GM19351 (cell line): ENCODE measurements at regions not wholly inside any gene's neighbourhood (a gene's known extent, or its start where the extent isn't known, plus 50 kb on each side); places are given as distances from the start of the nearest gene placed in this dataset.
"Not testable (repeated sequence)": the region's sequence is repeated elsewhere in the genome, so short reads cannot be mapped to it uniquely, and the experiment has no call there.

Experiments
- ATAC-seq: cut with Tn5 transposase; IDR thresholded peaks from one replicate; pipeline ENCODE4 v1.9.1; 2021; ENCODE audit warnings: mild to moderate bottlenecking, moderate library complexity; ENCODE audit not compliant: unreplicated experiment

- ATAC-seq: no peak
Observed at GRCh38 chr1:60619581-60619980, 462.8 kb upstream of the NFIA start.

- no peak for ATAC-seq
Observed at GRCh38 chr1:60615666-60616065, 466.7 kb upstream of the NFIA start.

- ATAC-seq: no peak
Observed at GRCh38 chr1:60612790-60613189, 469.6 kb upstream of the NFIA start.

DNA sequence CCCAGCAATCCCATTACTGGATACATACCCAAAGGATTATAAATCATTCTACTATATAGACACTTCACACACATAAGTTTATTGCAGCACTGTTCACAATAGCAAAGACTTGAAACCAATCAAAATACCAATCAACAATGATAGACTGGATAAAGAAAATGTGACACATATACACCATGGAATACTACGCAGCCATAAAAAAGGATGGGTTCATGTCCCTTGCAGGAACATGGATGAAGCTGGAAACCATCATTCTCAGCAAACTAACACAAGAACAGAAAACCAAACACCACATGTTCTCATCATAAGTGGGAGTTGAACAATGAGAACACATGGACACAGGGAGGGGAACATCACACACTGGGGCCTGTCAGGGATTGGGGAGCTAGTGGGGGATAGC, 475.4 kb upstream of the NFIA start:
- ATAC-seq: not testable (repeated sequence)

- no peak for ATAC-seq
Observed at GRCh38 chr1:60600532-60600931, 481.8 kb upstream of the NFIA start.

GRCh38 chr1:60599574-60599973, 482.8 kb upstream of the NFIA start:
- ATAC-seq: no peak

DNA sequence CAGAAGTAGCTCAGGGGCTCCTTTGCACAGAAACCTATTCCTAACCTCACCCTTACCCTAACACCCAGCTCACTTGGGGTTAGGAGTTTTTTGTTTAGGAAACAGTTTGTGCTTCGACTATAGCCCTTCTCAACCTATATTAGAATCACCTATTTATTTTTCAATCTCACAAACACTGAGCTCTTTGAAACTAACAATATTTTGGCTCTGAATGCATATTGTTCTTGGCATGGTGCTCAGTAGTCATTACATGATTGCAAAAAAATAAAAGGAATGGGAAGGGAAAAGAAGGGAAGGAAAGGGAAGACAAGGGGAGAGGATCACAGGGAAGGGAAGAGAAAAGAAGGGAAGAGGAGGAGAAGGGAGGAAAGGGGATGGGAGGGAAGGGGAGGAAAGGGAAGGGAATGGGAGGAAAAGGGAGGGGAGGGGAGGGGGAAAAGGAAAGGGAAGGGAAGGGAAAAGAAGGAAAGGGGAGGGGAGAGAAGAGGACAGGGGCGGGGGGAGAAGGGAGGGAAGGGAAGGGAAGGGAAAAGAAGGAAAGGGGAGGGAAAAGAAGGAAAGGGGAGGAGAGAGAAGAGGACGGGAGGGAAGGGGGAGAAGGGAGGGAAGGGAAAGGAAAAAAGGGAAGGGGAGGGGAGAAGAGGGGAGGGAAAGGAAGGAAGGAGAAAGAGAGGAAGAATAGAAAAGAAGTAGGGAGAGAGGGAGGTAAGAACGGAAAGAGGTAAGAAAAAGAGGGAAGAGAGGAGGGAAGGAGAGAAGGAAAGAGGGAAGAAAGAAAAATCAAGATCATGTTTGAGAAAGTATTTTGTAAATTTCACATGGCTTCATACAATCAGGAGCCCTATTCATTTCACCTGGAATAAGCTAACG, 484.1 kb upstream of the NFIA start:
- no peak for ATAC-seq

DNA sequence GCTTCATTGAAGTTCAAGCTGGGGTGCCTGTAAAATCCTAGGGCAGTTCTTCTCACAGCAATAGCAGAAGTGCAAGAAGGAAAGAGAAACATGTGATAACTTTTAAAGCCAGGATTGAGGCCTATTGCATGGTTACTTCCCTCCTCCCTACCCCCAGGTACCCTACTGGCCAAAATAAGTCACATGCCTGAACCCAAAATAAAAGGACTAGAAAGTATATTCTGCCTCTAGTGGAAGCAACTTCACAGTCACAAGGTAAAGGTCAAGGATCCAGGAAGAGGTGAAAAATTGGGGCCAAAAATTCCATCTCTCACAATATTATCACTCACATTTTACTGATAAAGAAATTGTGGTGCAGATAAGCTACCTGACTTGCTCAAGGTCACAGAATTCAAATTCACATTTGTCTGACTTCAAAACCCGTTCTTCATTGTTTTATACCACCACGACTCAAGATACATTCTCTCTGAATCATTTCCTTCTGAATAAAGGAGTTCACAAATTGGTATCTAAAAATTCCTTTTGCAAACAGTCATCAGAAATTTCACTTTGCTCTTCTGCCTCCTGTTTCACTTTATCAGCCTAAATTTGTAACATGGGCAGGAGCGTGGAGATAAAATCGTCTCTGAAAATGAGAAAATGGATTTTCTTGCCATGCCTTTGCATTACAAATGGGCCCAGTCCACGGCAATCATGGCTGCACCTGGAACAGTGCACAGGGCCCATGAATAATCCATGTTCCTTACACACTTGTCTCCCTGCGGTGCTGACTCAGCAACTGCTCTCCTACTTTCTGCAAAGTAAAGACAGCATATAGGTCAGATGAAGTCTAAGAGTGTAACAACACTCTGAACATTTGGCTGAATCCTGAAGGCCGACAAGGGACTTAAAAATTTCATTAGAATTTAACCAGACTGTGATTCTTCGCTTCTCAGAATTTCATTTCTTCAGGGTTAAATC, 485.3 kb upstream of the NFIA start:
- no peak for ATAC-seq

DNA sequence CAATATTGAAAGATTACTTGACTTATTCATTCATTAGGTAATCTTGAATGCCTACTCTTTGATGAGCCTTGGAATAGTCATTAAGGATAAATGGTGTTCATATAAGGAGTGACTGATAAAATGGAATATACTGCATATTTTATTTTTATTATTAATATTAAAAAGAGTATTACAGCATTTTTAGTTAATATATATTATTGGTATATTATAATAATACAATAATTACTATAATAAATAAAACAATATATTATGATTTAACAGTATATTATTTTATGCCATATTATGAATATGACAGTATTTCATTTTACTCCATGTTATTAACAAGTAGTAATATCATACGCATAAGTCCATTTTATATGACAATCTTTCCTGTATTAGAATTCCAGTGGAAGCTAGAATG, 490.8 kb upstream of the NFIA start:
- ATAC-seq: no peak

- no peak for ATAC-seq
Observed at GRCh38 chr1:60589916-60590315, 492.4 kb upstream of the NFIA start.

DNA sequence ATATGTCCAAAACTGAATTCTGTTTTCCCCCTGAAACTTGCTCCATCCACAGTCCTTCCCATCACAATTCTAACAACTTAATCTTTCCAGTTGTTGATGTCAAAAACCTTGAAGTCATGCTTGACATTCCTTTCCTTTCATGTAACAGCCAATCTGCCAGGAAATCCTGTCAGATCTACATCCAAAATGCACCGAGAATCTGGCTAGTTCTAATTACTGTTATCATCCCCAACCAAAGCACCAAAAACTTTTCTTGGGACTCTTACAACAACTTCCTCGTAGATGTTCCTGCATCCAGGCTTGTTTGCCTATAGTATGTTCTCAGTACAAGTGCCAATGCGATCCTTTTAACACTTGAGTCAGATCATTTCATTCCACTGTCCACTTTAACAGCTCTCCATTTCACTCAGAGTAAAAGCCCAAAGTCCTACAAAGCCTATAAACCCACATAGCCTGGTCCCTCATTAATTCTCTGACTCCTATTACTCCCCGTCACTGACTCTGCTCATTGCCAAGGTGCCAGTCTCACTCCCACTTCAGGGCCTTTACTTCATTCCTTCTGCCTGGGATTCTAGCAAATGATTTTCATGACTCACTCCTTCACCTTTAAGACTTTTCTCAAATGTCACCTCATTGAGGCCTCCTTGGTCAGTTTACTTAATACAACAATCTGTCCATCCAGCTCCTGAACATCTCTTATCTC, 493.2 kb upstream of the NFIA start:
- ATAC-seq: no peak

DNA sequence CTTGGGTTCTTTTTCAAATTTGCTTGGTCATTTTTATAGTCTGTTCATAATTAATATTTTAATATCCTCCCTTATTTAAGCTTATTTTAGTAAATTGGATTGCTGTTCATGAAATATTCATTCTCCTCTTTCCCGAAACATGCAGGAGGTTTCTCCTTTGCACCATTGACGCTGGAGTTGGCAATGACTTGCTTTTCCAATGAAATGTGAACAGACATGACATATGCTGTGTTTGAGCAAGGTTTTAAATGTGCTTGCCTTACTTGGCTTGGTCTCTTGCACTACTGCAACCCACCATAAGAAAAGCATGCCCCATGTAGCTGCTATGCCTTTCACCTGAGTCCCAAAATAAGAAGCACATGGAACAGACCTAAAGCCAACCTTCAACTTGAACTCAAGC, 498.0 kb upstream of the NFIA start:
- no peak for ATAC-seq

GRCh38 chr1:60583696-60584095, 498.7 kb upstream of the NFIA start:
- no peak for ATAC-seq

DNA sequence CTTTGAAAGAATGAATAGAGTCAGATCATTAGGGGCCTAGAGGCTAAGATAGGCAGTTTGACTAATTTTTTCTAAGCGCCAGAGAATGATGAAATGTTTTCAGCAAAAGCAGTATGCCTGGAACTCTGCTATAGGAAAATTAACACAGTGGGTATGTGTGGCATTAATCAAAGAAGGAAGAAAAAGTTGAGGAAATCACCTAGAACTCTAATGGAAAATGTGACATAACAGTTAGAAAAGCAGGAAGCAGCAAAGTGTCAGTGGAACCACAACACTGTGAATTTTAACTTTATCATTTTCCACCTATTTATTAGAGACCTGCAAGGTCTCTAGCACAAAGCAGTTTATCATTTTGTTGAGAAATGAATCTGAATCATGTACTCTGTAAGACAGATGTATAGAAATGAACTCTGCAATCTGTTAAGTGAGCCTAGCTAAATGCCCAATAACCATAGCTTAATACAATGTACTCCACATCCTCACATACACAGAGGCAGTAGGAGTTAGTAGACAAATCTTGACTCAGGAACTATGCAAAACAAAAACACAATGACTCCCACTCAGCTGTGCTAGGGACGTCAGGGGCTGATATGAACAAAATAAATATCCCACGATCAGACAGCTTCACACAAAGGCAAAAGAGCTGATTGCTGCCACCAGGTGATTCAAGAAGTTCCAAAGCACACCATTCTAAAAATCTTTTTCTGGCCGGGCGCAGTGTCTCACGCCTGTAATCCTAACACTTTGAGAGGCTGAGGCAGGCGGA, 500.7 kb upstream of the NFIA start:
- ATAC-seq: no peak

GRCh38 chr1:60577029-60577428, 503.5 kb upstream of the C1orf87 start:
- no peak for ATAC-seq

- ATAC-seq: no peak
Observed at GRCh38 chr1:60575326-60575977, 501.9 kb upstream of the C1orf87 start.

- no peak for ATAC-seq
Observed at GRCh38 chr1:60573726-60574409, 500.3 kb upstream of the C1orf87 start.

GRCh38 chr1:60573121-60573520, 499.6 kb upstream of the C1orf87 start:
- no peak for ATAC-seq

DNA sequence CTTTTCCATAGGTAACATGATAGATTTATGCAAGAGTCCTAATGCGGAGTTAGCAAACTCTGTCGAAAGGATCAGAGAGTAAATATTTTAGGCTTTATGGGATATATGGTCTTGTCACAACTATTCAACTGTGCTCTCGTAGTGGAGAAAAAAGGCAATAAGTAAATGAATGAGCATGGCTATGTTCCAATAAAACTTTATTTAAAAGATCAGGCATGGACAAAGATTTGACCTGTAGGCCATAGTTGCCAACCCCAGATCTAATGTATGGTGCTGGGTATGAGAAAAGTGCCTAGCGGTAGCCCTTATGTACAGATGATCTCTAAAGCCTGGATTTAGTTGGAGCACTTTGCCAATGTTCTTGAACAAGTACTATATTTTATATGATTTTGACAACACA, 498.8 kb upstream of the C1orf87 start:
- ATAC-seq: no peak
